Stimulated activated effector memory CD8-positive, alpha-beta T cell treated with anti-CD3 and anti-CD28 coated beads, Interleukin-12 subunit alpha, Interleukin-12 subunit beta, amount 100 ng/mL, for 72 hours (primary cell): ENCODE measurements at regions not wholly inside any gene's neighbourhood (a gene's known extent, or its start where the extent isn't known, plus 50 kb on each side); places are given as distances from the start of the nearest gene placed in this dataset.

Experiments
- ATAC-seq: fragments of 150-1000 bp; cut with Tn5 transposase; 2 replicates; pipeline ENCODE4 v1.10.0; 2021
- DNase-seq, 2 donors: peaks; one replicate each; pipeline ENCODE4 v3.0.0; 2021 to 2022; ENCODE audit warnings: low spot score in 2 of 2
- H3K27ac Mint-ChIP-seq: one replicate; pipeline ENCODE4 v1.8.0; 2022; ENCODE audit warnings: mild to moderate bottlenecking, mixed read lengths
- H3K36me3 Mint-ChIP-seq: one replicate; pipeline ENCODE4 v1.8.0; 2022; ENCODE audit warnings: mild to moderate bottlenecking, mixed read lengths
- H3K4me1 Mint-ChIP-seq: one replicate; pipeline ENCODE4 v1.8.0; 2022; ENCODE audit warnings: mixed read lengths
- H3K4me3 Mint-ChIP-seq: one replicate; pipeline ENCODE4 v1.8.0; 2022; ENCODE audit warnings: mild to moderate bottlenecking, mixed read lengths
- H3K9me3 Mint-ChIP-seq: one replicate; pipeline ENCODE4 v1.8.0; 2022; ENCODE audit warnings: mixed read lengths

GRCh38 chr6:43980004-43980795, 147.1 kb downstream of the MRPL14 start:
- Mint-ChIP-seq H3K4me3 (no peak overlapping the region), H3K27ac (no peak overlapping the region), H3K4me1 (peaks cover 17% of the 10 kb centered on the region), H3K36me3 (no peaks in the 10 kb centered on the region), H3K9me3 (no peaks in the 10 kb centered on the region)
- DNase-seq (no peak), ATAC-seq (no peak)

- Mint-ChIP-seq H3K4me1 (peaks cover 17% of the 10 kb centered on the region), H3K4me3 (no peak overlapping the region), H3K36me3 (no peaks in the 10 kb centered on the region), H3K27ac (no peak overlapping the region), H3K9me3 (no peaks in the 10 kb centered on the region)
- DNase-seq (no peak), ATAC-seq (no peak)
These were observed 147.7 kb downstream of the MRPL14 start for GRCh38 chr6:43979525-43979924.

- no peaks in the 10 kb centered on the region for H3K9me3 Mint-ChIP-seq
- H3K36me3 Mint-ChIP-seq, result no peaks in the 10 kb centered on the region
- H3K4me3 Mint-ChIP-seq, result no peak overlapping the region
- ATAC-seq (no peak), DNase-seq (no peak)
- peaks cover 17% of the 10 kb centered on the region for H3K4me1 Mint-ChIP-seq
- no peak overlapping the region for H3K27ac Mint-ChIP-seq
These were observed 148.5 kb downstream of the MRPL14 start for GRCh38 chr6:43978473-43979346.

GRCh38 chr6:43977404-43978111, 149.7 kb downstream of the MRPL14 start:
- DNase-seq (no peak), ATAC-seq (peak; percentile 81)
- H3K36me3 Mint-ChIP-seq, result no peaks in the 10 kb centered on the region
- no peaks in the 10 kb centered on the region for H3K9me3 Mint-ChIP-seq
- H3K4me1 Mint-ChIP-seq, result peaks cover 17% of the 10 kb centered on the region
- H3K4me3 Mint-ChIP-seq, result peak overlapping the region; percentile 4
- peak overlapping the region; percentile 33 for H3K27ac Mint-ChIP-seq

GRCh38 chr6:43976706-43977403, 150.4 kb downstream of the MRPL14 start:
- Mint-ChIP-seq H3K9me3 (no peaks in the 10 kb centered on the region), H3K4me1 (peaks cover 17% of the 10 kb centered on the region), H3K4me3 (no peak overlapping the region), H3K27ac (no peak overlapping the region), H3K36me3 (no peaks in the 10 kb centered on the region)
- no peak for DNase-seq
- ATAC-seq, result no peak

- Mint-ChIP-seq H3K36me3 (no peaks in the 10 kb centered on the region), H3K4me3 (no peak overlapping the region), H3K4me1 (peaks cover 17% of the 10 kb centered on the region), H3K9me3 (no peaks in the 10 kb centered on the region), H3K27ac (no peak overlapping the region)
- DNase-seq (no peak), ATAC-seq (no peak)
These were observed 152.5 kb downstream of the MRPL14 start for GRCh38 chr6:43974643-43975230.

- no peaks in the 10 kb centered on the region for H3K36me3 Mint-ChIP-seq
- no peak overlapping the region for H3K27ac Mint-ChIP-seq
- no peak for DNase-seq
- no peaks in the 10 kb centered on the region for H3K9me3 Mint-ChIP-seq
- H3K4me1 Mint-ChIP-seq, result peaks cover 14% of the 10 kb centered on the region
- no peak for ATAC-seq
- no peak overlapping the region for H3K4me3 Mint-ChIP-seq
These were observed 153.9 kb downstream of the MRPL14 start for GRCh38 chr6:43973357-43973756.

- no peak for DNase-seq
- H3K27ac Mint-ChIP-seq, result no peak overlapping the region
- no peak overlapping the region for H3K4me3 Mint-ChIP-seq
- H3K36me3 Mint-ChIP-seq, result no peaks in the 10 kb centered on the region
- no peak for ATAC-seq
- H3K9me3 Mint-ChIP-seq, result no peaks in the 10 kb centered on the region
- peaks cover 9% of the 10 kb centered on the region for H3K4me1 Mint-ChIP-seq
These were observed 154.3 kb downstream of the MRPL14 start for GRCh38 chr6:43972913-43973300.

- H3K27ac Mint-ChIP-seq, result no peak overlapping the region
These were observed 154.9 kb downstream of the MRPL14 start for GRCh38 chr6:43972179-43972912.

GRCh38 chr6:43971776-43972126, 155.5 kb downstream of the MRPL14 start:
- Mint-ChIP-seq H3K9me3 (no peaks in the 10 kb centered on the region), H3K27ac (no peak overlapping the region), H3K4me1 (no peaks in the 10 kb centered on the region), H3K36me3 (no peaks in the 10 kb centered on the region), H3K4me3 (no peak overlapping the region)
- ATAC-seq, result no peak
- DNase-seq, result no peak

More at GRCh38 chr6:43972179-43972912, 154.9 kb downstream of the MRPL14 start:
- H3K4me3 Mint-ChIP-seq, result no peak overlapping the region
- no peaks in the 10 kb centered on the region for H3K9me3 Mint-ChIP-seq
- H3K36me3 Mint-ChIP-seq, result no peaks in the 10 kb centered on the region
- no peak for DNase-seq
- peaks cover 4% of the 10 kb centered on the region for H3K4me1 Mint-ChIP-seq
- ATAC-seq, result no peak

- Mint-ChIP-seq H3K36me3 (no peaks in the 10 kb centered on the region), H3K4me3 (no peak overlapping the region), H3K27ac (peak overlapping the region; percentile 50), H3K9me3 (no peaks in the 10 kb centered on the region), H3K4me1 (no peaks in the 10 kb centered on the region)
- peak; percentile 14 for ATAC-seq
- no peak for DNase-seq
These were observed 156.1 kb downstream of the MRPL14 start for GRCh38 chr6:43970913-43971775.

- H3K4me1 Mint-ChIP-seq, result no peaks in the 10 kb centered on the region
- no peak overlapping the region for H3K4me3 Mint-ChIP-seq
- DNase-seq (no peak), ATAC-seq (peak; percentile 9)
- H3K36me3 Mint-ChIP-seq, result no peaks in the 10 kb centered on the region
- peak overlapping the region; percentile 50 for H3K27ac Mint-ChIP-seq
- no peaks in the 10 kb centered on the region for H3K9me3 Mint-ChIP-seq
These were observed 157.0 kb downstream of the MRPL14 start for GRCh38 chr6:43970068-43970912.
